PFSK-1 (cell line): ENCODE measurements at regions not wholly inside any gene's neighbourhood (a gene's known extent, or its start where the extent isn't known, plus 50 kb on each side); places are given as distances from the start of the nearest gene placed in this dataset.

Experiments
- POLR2AphosphoS5 ChIP-seq: IDR thresholded peaks from 2 replicates; pipeline ENCODE4 v1.6.1; 2012; ENCODE audit warnings: low read depth, mild to moderate bottlenecking, control low read depth, low read length, moderate library complexity
- REST ChIP-seq, 2 experiments: IDR thresholded peaks; 2 replicates each; pipeline versions ENCODE4 v1.6.1 to v1.8.0; 2011 to 2012; ENCODE audit warnings: low read depth in 2 of 2, low read length in 2 of 2, control low read depth in 1 of 2, inconsistent platforms in 1 of 2, mild to moderate bottlenecking in 1 of 2, moderate library complexity in 1 of 2; ENCODE audit not compliant: insufficient read depth in 1 of 2
- SIN3A ChIP-seq: IDR thresholded peaks from 2 replicates; pipeline ENCODE4 v1.6.1; 2012; ENCODE audit warnings: mild to moderate bottlenecking, low read length, moderate library complexity, borderline replicate concordance; ENCODE audit not compliant: insufficient read depth
- TAF1 ChIP-seq: IDR thresholded peaks from 2 replicates; pipeline ENCODE4 v1.6.1; 2012; ENCODE audit warnings: low read length, control low read depth, borderline replicate concordance; ENCODE audit not compliant: insufficient read depth

- no peak for TF ChIP-seq POLR2AphosphoS5
- no peak for TF ChIP-seq SIN3A
- TF ChIP-seq REST (IDR thresholded peaks at IDR 0.05; ENCODE audit: insufficient read depth in 1 of 2, low read depth in 2 of 2, low read length in 2 of 2), result no peak
- no peak for TF ChIP-seq TAF1
Observed at GRCh38 chr2:238693337-238694093, 154.4 kb upstream of the TWIST2 start.
